ENCODE measurements at regions not wholly inside any gene's neighbourhood (a gene's known extent, or its start where the extent isn't known, plus 50 kb on each side); places are given as distances from the start of the nearest gene placed in this dataset.
"Not testable (repeated sequence)": the region's sequence is repeated elsewhere in the genome, so short reads cannot be mapped to it uniquely, and the experiment has no call there.

DNA sequence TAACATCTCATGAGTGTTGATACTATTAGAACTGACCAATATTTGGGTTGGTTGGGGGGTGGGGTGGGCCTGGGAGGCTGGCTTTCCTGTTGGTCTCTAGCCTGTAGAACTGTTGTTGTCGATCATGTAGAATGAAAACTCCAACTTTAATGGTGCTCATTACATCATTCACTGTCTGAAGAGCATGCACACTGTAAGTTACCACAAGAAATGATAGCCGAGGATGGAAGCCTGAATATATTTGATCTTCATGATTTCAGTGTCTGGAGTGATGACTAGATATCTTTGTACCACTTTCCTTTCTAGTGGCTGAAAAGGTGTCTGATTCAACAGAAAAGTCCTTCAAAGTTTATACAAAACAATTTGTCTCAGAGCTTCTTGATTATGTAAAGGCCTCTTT, 123.6 kb downstream of the XCL2 start:
- no peak for DNase-seq (ENCODE audit: low read depth)

- no peak for DNase-seq (ENCODE audit: low read depth)
These were observed 124.1 kb downstream of the XCL2 start for GRCh38 chr1:168419736-168420135.

GRCh38 chr1:168416220-168416619, 127.6 kb downstream of the XCL2 start:
- no peak for DNase-seq (ENCODE audit: low read depth)

GRCh38 chr1:168414914-168415313, 128.9 kb downstream of the XCL2 start:
- DNase-seq (ENCODE audit: low read depth), result no peak

DNA sequence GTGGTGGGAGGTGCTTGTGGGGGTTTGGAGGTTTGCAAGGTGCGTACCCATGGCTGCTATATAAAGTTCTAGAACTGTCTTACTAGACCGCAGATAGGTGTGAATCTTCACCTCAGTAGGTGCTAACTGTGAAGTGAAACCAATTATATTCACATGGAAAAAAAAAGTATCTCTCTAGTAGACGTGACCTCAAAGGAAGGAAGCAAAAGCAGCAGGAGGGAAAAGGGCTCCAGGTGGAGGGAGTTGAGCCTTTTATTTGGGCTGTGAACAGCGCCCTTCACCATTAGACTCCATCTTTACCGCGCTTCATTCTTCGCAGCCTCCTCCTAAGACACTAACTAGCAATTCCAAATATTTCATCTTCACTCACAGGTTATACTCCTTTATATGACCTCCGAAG, 129.8 kb downstream of the TBX19 start:
- no peak for DNase-seq (ENCODE audit: low read depth)

- peak; percentile 42 for DNase-seq (ENCODE audit: low read depth)
These were observed 128.2 kb downstream of the TBX19 start for GRCh38 chr1:168408884-168409283.

DNA sequence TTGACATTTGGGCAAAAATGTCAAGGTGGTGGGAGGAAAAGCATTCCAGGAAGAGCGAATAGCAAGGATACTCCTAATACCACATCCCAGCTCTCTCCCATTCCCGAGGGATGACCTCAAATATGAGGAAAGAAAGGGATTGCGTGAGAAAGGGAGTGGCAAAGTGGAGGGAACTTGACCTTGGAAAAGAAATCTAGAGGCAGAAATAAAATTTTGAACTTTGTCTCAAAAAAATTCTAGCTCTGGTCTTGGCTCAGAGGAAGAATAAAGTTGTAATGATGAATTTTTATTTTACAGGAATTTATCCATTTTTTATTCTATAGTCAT, 127.8 kb downstream of the TBX19 start:
- no peak for DNase-seq (ENCODE audit: low read depth)

DNA sequence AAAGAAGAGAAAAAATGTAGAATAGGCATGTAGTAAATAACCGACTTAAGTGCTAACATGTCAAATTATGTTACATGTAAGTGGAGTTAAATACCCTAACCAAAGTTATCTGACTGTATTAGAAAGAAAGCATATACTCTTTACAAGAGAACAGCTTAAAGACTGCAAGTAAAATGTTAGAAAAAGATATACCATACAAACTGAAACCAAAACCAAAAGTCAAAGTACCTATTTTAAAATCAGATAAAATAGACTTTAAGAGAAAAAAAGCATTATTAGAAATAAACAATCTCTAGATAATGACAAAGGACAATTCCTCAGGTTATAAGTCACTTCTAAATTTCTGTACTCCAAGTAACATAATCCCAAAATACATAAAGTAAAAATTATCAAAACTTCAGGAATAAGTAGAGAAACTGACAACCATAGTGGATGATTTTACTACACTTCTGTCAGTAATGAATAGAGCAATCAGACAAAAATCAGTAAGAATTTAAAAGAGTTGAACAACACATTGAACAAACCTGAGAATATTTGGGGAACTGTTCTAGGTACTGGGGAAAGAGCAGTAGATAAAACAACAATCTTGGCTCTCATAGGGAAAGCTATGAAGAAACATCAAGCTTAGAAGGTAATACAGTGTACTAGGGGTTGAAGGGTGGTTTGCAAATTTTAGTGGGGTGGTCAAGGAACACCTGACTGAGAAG, 127.3 kb downstream of the TBX19 start:
- no peak for DNase-seq (ENCODE audit: low read depth)

- DNase-seq (ENCODE audit: low read depth), result no peak
These were observed 125.4 kb downstream of the TBX19 start for GRCh38 chr1:168405906-168406549.

- DNase-seq (ENCODE audit: low read depth), result no peak
These were observed 122.5 kb downstream of the TBX19 start for GRCh38 chr1:168403140-168403539.

DNA sequence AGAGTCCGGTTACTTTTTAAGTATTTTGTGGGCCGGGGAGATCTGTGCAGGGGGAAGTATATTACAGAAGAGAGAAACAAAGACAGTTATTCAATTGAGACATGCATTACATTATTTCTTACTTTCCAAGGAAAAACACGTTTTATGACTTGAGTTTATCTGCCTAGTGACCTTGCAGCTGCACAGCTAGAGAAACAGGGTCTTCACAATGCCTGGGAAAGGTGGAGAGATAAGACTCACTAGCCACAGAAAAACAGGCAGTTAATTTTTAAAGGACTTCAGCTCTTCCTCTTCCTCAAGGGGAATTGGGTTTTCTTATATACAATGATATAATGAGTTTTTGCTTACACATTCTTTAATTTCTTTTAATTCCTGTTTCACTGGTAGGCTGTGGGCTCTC, 121.8 kb downstream of the TBX19 start:
- not testable (repeated sequence) for DNase-seq (ENCODE audit: low read depth)

DNA sequence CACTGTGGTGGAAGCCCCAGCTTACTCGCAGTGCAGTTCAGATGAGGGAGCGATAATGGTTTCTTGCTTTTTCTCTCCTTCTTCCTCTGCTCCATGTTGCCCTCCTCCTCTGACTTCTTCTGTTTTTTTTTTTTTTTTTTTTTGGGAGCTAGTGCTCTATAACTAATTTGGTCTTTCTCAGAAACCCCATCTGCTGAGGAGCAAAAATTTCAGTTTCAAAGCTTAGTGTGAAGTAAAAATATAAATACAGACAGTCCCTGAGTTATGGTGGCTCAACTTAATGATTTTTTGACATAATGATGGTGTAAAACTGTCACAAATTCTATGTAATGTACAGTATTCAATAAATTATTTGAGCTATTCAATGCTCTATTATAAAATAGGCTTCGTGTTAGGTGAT, 120.7 kb downstream of the TBX19 start:
- no peak for DNase-seq (ENCODE audit: low read depth)

DNA sequence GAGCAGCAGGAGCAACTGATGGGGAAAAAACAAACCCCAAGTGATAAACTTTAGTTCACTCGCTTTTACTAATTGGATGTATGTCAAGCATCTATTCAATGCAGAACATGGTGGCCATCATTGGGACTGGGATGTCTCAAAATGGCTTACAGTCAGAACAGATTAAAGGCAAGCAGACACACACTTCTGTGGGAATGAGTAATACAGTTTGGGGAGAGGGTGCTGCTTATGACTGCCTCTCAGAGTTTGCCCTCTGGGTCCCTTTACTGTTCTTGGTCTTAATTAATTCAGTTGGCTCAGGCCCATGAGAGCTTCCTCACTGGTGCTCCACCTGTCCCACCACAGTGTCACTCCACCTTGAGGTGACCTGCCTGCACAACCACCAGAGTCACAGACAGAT, 119.5 kb downstream of the TBX19 start:
- no peak for DNase-seq (ENCODE audit: low read depth)

GRCh38 chr1:168397806-168398205, 117.1 kb downstream of the TBX19 start:
- no peak for DNase-seq (ENCODE audit: low read depth)

GRCh38 chr1:168396940-168397684, 116.4 kb downstream of the TBX19 start:
- DNase-seq (ENCODE audit: low read depth), result no peak

GRCh38 chr1:168396508-168396907, 115.8 kb downstream of the TBX19 start:
- DNase-seq (ENCODE audit: low read depth), result no peak

- DNase-seq (ENCODE audit: low read depth), result no peak
These were observed 114.2 kb downstream of the TBX19 start for GRCh38 chr1:168394858-168395257.

- DNase-seq (ENCODE audit: low read depth), result no peak
These were observed 112.4 kb downstream of the TBX19 start for GRCh38 chr1:168392958-168393549.

GRCh38 chr1:168391851-168392681, 111.4 kb downstream of the TBX19 start:
- DNase-seq (ENCODE audit: low read depth), result no peak

GRCh38 chr1:168390271-168390670, 109.6 kb downstream of the TBX19 start:
- no peak for DNase-seq (ENCODE audit: low read depth)

DNA sequence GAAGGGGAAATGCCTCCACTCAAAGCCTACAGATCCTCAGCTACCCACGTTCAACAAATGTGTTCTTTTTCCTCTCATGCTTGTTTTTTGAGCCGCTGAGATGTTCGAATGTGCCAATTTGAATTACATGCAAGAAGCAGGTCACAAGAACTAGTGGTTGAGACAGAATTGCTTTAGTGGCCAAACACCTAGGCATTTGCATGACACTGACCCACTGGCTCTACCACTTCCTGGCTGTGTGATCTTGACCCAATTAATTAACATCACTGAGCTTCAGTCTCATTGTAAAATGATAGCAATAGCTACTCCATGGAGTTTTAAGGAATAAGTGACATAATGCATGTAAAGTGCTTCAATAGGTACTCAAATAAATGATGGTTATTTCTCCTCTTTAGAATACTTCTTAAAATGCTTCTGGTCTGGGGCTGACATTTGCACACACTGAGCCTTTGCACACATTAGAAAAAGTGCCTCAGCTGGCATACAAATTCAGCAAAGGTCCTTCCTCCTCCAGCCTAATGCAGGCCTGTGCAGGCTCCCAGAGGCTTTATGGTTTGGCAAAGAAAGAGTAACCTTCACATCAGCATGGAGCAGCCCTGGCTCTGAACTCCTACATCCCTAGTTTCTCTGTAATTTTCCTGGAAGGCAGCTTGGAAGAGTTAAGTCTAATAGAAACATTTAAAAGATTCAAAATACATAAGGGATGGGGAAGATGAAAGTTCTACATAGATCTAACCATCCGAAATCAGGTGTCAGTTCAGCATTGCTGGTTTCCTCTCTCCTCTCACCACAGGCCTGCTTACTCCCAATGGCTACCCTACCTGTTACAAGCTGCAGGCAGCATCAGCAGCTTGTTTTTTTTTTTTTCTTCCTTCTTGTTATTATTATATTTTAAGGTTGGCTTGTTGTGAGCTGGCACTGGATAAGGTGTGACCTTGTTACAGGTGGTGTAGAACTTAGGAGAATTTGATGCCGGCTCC, 107.4 kb downstream of the TBX19 start:
- DNase-seq (ENCODE audit: low read depth), result no peak

All from activated T-helper 9 cell treated with anti-CD3 and anti-CD28 coated beads, Interleukin-2, amount 50 U/mL, for 16 hours (primary cell).